ENCODE measurements at regions not wholly inside any gene's neighbourhood (a gene's known extent, or its start where the extent isn't known, plus 50 kb on each side); places are given as distances from the start of the nearest gene placed in this dataset.

- H3K4me1 Mint-ChIP-seq = no peaks in the 10 kb centered on the region
- H3K9me3 Mint-ChIP-seq = peaks cover 0 to 2% (median 0%) of the 10 kb centered on the region in 3 donors
- no peak overlapping the region for H3K27ac Mint-ChIP-seq
- H3K36me3 Mint-ChIP-seq = peaks cover 2% of the 10 kb centered on the region
- peaks cover under 1% of the 10 kb centered on the region for H3K27me3 Mint-ChIP-seq
- no peak overlapping the region for H3K4me3 Mint-ChIP-seq
Measured at GRCh38 chr10:93250010-93250409, 176.3 kb downstream of the CYP26A1 start.

- peaks cover 0 to 2% (median 0%) of the 10 kb centered on the region in 3 donors for H3K9me3 Mint-ChIP-seq
- no peak overlapping the region for H3K4me3 Mint-ChIP-seq
- peak overlapping the region in 1 of 3 donors; percentile 48 for H3K27ac Mint-ChIP-seq
- peaks cover 1% of the 10 kb centered on the region for H3K27me3 Mint-ChIP-seq
- H3K4me1 Mint-ChIP-seq = no peaks in the 10 kb centered on the region
- H3K36me3 Mint-ChIP-seq = no peaks in the 10 kb centered on the region
Measured at GRCh38 chr10:93254180-93254853, 180.6 kb downstream of the CYP26A1 start.

- no peak overlapping the region for H3K4me3 Mint-ChIP-seq
- no peaks in the 10 kb centered on the region for H3K36me3 Mint-ChIP-seq
- no peak overlapping the region for H3K27ac Mint-ChIP-seq
- peaks cover 1% of the 10 kb centered on the region for H3K27me3 Mint-ChIP-seq
- H3K9me3 Mint-ChIP-seq = peaks cover 0 to 2% (median 0%) of the 10 kb centered on the region in 3 donors
- H3K4me1 Mint-ChIP-seq = no peaks in the 10 kb centered on the region
Measured at GRCh38 chr10:93255546-93255945, 181.9 kb downstream of the CYP26A1 start.
